ENCODE measurements at regions not wholly inside any gene's neighbourhood (a gene's known extent, or its start where the extent isn't known, plus 50 kb on each side); places are given as distances from the start of the nearest gene placed in this dataset.

- TF ChIP-seq CTCF (IDR thresholded peaks at IDR 0.05; ENCODE audit: low read depth, low read length): no peak
- DNase-seq (ENCODE audit: low read depth, low spot score): no peak
- in situ Hi-C loops (cut with HindIII; ENCODE audit: low sequenced_read_pairs): no loop called here
- H3K4me3 ChIP-seq (ENCODE audit: low read depth, low read length): no peak overlapping the region
Measured at GRCh38 chr11:32032052-32032451, 58.8 kb upstream of the RCN1 start.

GRCh38 chr11:32030875-32031503, 59.9 kb upstream of the RCN1 start:
- no peak overlapping the region for H3K4me3 ChIP-seq (ENCODE audit: low read depth, low read length)
- TF ChIP-seq CTCF (IDR thresholded peaks at IDR 0.05; ENCODE audit: low read depth, low read length): no peak
- in situ Hi-C loops (cut with HindIII; ENCODE audit: low sequenced_read_pairs): no loop called here
- DNase-seq (ENCODE audit: low read depth, low spot score): no peak

- no peak overlapping the region for H3K4me3 ChIP-seq (ENCODE audit: low read depth, low read length)
- in situ Hi-C loops (cut with HindIII; ENCODE audit: low sequenced_read_pairs): no loop called here
- DNase-seq (ENCODE audit: low read depth, low spot score): no peak
- no peak for TF ChIP-seq CTCF (IDR thresholded peaks at IDR 0.05; ENCODE audit: low read depth, low read length)
Measured at GRCh38 chr11:32029721-32030120, 61.2 kb upstream of the RCN1 start.

GRCh38 chr11:32028201-32028600, 62.7 kb upstream of the RCN1 start:
- no peak for TF ChIP-seq CTCF (IDR thresholded peaks at IDR 0.05; ENCODE audit: low read depth, low read length)
- no peak for DNase-seq (ENCODE audit: low read depth, low spot score)
- no peak overlapping the region for H3K4me3 ChIP-seq (ENCODE audit: low read depth, low read length)
- in situ Hi-C loops (cut with HindIII; ENCODE audit: low sequenced_read_pairs): no loop called here

- TF ChIP-seq CTCF (IDR thresholded peaks at IDR 0.05; ENCODE audit: low read depth, low read length): no peak
- no peak for DNase-seq (ENCODE audit: low read depth, low spot score)
- in situ Hi-C loops (cut with HindIII; ENCODE audit: low sequenced_read_pairs): no loop called here
- H3K4me3 ChIP-seq (ENCODE audit: low read depth, low read length): no peak overlapping the region
Measured at GRCh38 chr11:32026766-32027165, 64.1 kb upstream of the RCN1 start.

GRCh38 chr11:32024948-32025347, 65.9 kb upstream of the RCN1 start:
- in situ Hi-C loops (cut with HindIII; ENCODE audit: low sequenced_read_pairs): no loop called here
- no peak for TF ChIP-seq CTCF (IDR thresholded peaks at IDR 0.05; ENCODE audit: low read depth, low read length)
- H3K4me3 ChIP-seq (ENCODE audit: low read depth, low read length): no peak overlapping the region
- DNase-seq (ENCODE audit: low read depth, low spot score): no peak
